GM13976 (cell line): ENCODE measurements at regions not wholly inside any gene's neighbourhood (a gene's known extent, or its start where the extent isn't known, plus 50 kb on each side); places are given as distances from the start of the nearest gene placed in this dataset.

Experiments
- DNase-seq: peaks from one replicate; pipeline ENCODE4 v3.0.0; 2012; ENCODE audit warnings: low spot score
- in situ Hi-C: fragments of 300-500 bp; cut with MboI; formaldehyde crosslinking; loops from one replicate; pipeline ENCODE4 v1.12.0; 2022; ENCODE audit warnings: low sequenced_read_pairs, mixed read lengths, inconsistent platforms; ENCODE audit not compliant: unreplicated experiment
- TF ChIP-seq, protein P1 (sequence below): IDR thresholded peaks from 2 replicates; pipeline ENCODE4 v1.5.1; 2012; ENCODE audit warnings: borderline replicate concordance, mild to moderate bottlenecking; ENCODE audit not compliant: insufficient read depth; ENCODE audit errors: extremely low read depth, missing control alignments, control extremely low read depth

DNA sequence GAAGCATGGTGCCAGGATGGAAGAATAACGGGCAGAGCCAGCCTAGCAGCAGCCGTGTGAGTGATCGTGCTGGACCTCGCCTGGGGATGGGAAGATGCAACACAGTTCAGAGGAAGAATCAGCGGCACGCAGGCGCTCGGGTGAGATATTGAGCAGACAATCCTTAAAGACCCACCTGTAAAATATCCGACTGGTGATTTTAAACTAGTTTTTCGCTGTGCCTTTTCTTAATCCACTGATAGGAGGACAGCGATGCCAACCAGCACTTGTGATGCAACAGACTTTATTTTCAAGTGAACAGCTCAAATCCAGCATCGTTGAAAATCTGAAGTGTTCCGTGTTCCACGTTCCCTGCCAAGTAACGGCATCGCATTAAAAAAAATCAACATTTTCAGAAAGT, 214.7 kb downstream of the TEX36 start:
- TF ChIP-seq, protein P1, sequence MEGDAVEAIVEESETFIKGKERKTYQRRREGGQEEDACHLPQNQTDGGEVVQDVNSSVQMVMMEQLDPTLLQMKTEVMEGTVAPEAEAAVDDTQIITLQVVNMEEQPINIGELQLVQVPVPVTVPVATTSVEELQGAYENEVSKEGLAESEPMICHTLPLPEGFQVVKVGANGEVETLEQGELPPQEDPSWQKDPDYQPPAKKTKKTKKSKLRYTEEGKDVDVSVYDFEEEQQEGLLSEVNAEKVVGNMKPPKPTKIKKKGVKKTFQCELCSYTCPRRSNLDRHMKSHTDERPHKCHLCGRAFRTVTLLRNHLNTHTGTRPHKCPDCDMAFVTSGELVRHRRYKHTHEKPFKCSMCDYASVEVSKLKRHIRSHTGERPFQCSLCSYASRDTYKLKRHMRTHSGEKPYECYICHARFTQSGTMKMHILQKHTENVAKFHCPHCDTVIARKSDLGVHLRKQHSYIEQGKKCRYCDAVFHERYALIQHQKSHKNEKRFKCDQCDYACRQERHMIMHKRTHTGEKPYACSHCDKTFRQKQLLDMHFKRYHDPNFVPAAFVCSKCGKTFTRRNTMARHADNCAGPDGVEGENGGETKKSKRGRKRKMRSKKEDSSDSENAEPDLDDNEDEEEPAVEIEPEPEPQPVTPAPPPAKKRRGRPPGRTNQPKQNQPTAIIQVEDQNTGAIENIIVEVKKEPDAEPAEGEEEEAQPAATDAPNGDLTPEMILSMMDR: no peak
- no peak for DNase-seq

DNA sequence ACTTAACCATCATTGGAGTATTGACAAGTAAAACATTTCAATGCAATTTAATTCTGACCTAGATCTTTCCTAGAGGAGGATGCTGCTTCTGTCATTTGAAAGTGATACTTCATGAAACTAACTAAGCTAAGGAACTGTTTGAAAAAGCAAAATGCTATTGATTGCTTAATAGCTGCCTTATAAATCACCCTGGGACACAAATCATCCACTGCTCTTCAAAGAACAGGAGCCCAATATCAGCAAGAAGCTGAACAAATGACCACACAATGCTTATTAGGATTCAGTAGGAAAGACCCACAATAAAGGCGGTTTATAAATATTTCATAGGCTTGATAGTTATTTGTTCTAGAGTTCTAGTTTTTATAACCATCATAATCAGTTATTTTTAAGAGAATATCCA, 216.3 kb downstream of the TEX36 start:
- TF ChIP-seq, protein P1: no peak
- in situ Hi-C loops: no loop called here
- no peak for DNase-seq

More for the DNA sequence above, 214.7 kb downstream of the TEX36 start:
- in situ Hi-C loops: no loop called here

DNA sequence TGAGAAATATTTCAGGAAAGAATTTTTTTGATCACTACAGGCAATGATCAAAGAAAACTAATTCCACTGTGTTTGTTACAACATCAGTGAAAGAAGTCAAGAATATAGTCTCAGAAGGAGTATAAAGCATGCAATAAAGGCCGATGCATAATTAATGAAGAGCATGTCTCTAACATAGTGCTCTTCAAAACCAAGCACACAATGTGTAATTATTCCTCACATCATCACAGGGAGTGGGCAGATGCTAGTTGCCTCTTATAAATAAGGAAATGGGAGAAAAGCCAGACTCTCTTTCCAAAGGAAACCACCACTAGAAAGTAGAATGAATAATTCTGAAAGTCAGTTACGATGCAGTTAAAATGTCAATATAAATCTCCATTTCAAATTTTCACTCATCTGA, 220.1 kb downstream of the TEX36 start:
- no peak for DNase-seq
- TF ChIP-seq, protein P1: no peak
- in situ Hi-C loops: no loop called here

DNA sequence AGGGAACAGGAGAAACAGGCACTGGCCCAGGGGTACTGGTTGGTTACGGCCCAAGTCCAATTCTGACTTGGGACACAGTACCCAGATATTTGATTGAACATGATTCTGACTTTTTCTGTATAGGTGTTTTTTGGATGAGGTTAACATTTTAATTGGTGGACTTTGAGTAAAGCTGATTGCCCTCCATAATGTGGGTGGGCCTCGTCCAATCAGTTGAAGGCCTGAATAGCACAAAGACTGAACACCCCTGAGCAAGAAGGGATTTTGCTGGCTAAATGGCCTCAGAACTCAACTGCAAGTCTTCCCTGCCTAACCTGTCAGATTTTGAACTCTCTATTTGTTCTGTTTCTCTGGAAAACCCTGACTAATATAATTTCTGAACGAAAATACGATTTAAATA, 222.6 kb downstream of the TEX36 start:
- TF ChIP-seq, protein P1: no peak
- DNase-seq: no peak
- in situ Hi-C loops: no loop called here

DNA sequence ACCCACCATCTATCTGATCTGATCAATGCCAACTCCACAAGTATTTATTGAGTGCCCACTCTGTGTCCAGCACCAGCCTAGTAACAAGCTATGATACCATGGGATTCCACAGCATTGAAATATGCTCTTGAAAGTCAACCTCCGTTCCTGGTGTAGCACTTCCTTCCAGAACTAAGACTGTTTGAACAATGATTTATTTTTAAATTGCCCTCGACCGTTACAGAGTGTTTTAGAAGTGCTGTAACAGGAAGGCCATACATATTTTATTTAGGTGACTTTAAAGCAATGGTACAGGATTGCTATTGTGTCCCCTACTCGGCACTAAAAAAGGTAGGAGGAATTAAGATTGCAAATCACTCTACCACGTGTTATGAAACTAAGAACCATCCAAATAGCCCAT, 225.6 kb downstream of the TEX36 start:
- in situ Hi-C loops: no loop called here
- TF ChIP-seq, protein P1: no peak
- DNase-seq: no peak

DNA sequence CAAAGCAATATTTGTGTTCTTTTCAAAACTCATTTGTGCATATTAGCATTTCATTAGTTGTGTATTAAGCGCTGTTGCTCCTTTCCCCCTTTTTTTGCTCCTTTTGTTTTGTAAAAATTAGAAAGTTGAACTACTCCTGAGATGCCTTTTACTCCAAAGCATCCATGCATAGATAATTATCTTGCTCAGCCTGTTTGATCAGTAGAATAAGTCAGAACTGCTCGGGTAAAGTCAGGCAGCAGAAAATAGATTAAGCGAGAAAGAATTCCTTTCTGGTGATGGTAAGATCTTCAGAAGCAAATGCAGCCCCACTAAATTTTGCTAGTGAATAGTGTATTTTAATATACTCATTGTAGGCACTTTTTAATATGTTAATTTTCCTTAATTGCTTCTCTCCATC, 227.1 kb downstream of the TEX36 start:
- DNase-seq: no peak

More for the DNA sequence above, 227.1 kb downstream of the TEX36 start:
- TF ChIP-seq, protein P1: no peak
- in situ Hi-C loops: no loop called here
